ENCODE measurements at regions not wholly inside any gene's neighbourhood (a gene's known extent, or its start where the extent isn't known, plus 50 kb on each side); places are given as distances from the start of the nearest gene placed in this dataset.

DNA sequence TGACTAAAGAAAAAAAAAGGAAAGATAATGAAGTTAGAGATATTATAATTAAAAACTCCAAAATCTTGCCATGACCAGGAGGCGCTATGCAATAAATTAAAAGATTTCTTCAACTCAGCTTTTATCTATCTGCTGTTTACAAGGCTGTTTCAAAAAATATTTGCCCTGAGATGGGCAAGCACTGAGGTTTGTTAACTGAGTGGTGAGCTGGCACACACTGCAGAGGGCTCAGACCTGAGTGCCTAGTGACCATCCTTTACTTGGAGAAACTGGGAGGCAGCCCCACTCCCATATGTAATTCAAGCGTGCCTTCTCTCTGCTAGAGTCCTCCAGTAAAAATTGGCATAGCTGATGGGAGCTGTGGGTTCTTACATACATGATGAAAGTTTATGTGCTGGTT, 198.7 kb upstream of the TBC1D5 start:
- no peak overlapping the region for H3K4me3 ChIP-seq (ENCODE audit: low read depth, low read length)
- TF ChIP-seq, protein P1, sequence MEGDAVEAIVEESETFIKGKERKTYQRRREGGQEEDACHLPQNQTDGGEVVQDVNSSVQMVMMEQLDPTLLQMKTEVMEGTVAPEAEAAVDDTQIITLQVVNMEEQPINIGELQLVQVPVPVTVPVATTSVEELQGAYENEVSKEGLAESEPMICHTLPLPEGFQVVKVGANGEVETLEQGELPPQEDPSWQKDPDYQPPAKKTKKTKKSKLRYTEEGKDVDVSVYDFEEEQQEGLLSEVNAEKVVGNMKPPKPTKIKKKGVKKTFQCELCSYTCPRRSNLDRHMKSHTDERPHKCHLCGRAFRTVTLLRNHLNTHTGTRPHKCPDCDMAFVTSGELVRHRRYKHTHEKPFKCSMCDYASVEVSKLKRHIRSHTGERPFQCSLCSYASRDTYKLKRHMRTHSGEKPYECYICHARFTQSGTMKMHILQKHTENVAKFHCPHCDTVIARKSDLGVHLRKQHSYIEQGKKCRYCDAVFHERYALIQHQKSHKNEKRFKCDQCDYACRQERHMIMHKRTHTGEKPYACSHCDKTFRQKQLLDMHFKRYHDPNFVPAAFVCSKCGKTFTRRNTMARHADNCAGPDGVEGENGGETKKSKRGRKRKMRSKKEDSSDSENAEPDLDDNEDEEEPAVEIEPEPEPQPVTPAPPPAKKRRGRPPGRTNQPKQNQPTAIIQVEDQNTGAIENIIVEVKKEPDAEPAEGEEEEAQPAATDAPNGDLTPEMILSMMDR (IDR thresholded peaks at IDR 0.05; ENCODE audit: low read depth, low read length), result no peak

DNA sequence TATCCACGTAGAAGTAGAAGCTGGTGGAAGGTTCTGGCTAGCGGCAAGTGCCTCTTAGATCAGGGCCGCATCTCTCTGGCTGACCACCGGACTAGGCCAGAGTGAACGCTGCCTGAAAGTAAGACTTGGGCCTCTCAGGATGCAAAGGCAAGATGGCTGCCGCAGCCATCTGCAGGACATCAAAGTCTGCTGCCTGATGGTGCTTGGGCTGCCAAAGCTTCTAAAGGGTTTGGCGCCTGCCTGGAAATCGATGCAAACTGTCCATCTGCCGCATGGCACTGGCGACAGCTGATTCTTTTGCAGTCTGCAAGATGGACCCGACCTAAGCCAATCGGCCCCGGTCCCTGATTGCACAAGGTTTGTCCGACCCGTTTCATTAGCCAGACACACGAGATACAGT, 196.7 kb upstream of the TBC1D5 start:
- H3K4me3 ChIP-seq (ENCODE audit: low read depth, low read length), result no peak overlapping the region
- TF ChIP-seq, protein P1 (IDR thresholded peaks at IDR 0.05; ENCODE audit: low read depth, low read length), result no peak

DNA sequence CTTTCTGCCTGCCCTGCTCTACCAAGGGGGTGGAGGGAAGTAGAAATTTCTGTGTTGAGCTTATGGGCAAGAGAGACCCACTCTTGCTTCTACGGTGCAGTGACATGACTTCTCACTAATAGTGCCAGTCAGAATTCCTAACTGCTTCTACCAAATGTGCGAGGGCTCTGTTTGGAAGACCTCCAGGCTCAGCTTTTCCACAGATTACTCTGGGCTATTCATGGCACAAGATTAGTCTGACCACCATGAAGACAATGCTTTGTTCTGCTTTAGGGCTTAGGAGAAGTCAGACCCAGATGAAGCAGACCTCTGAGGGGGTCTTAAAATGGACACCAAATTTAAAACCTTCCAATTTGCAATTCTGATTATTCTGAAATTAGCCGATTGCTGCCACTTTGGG, 195.9 kb upstream of the TBC1D5 start:
- no peak overlapping the region for H3K4me3 ChIP-seq (ENCODE audit: low read depth, low read length)
- TF ChIP-seq, protein P1 (IDR thresholded peaks at IDR 0.05; ENCODE audit: low read depth, low read length), result no peak

DNA sequence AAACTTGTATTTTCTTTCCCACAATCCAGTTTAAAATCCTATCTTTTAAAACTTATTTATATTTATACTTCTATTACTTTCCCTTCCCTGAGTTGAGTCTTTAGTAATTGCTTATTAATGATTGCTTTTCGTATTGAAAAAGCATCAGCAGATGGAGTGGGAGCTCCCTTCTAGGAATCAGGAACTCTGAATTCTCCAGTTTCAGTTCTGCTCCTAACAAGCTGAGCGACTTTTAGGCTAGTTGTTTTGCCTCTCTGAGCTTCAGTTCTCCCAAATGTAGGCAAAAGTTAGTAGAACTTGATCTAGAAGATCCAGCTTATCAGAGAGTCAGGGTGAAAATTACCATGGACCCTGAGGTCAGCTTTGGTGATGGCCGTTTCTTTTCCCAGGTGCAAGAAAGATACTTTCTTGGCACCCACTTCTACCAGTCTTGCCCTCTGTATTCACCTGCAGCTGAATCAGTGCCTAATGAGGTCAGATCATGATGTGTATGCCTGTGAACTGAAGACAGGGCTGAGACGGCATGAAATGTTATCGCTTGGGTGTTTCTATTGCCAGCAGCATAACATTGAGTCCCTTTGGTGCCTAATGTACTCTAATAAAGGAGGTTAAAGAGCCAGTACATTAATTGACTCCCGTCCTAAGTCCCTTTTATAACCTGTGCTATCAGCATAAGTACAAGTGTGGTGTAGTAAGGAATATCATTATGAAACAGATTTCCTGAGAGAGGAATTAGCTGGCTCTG, 194.5 kb upstream of the TBC1D5 start:
- TF ChIP-seq, protein P1 (IDR thresholded peaks at IDR 0.05; ENCODE audit: low read depth, low read length), result no peak
- H3K4me3 ChIP-seq (ENCODE audit: low read depth, low read length), result no peak overlapping the region

DNA sequence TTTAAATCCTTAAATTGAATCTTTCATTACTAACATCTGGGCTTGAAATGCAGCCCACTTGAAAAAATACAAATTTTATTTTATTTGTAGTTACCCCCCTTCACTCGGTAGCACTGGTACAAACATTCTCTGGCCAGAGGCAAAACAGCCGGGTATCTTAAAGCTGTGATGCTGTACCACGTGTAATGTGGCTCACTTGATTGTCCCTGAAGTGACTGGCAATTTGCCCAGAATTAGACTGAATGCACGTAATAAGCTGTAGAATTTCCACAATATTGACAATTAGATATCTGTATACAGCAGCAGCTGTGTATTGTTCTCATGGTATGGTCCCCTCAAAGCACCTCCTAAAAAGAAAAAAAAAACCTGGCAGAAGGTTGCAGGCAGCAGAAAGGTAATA, 192.8 kb upstream of the TBC1D5 start:
- TF ChIP-seq, protein P1 (IDR thresholded peaks at IDR 0.05; ENCODE audit: low read depth, low read length), result no peak
- no peak overlapping the region for H3K4me3 ChIP-seq (ENCODE audit: low read depth, low read length)

DNA sequence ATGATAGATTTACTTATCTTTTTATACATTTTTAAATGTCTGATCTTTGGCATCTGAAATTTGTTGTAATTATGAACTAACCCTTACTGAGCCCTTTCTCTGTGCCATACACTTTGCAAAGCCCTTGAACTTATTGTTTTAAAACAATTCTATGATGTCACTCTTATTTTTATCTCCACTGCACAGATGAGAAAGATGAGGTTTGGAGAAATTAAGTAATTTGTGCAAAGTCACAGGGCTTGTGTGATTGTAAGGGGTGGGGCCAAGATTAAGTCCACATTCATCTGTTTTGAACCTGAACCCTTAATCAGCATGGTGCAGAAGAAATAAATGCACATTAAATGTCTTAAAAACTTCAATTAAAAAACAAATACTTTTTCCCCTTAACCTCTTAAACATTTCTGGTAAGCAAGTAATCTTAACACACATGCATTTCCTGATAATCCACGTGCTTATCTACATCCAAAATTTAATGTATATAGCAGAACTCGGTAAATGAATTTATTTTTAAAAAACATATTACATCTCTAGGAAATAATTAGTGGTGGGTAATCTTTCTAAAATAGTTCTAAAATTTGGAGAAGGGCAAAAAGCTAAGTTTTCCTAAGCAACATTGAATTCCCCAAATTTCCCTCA, 189.8 kb upstream of the TBC1D5 start:
- H3K4me3 ChIP-seq (ENCODE audit: low read depth, low read length), result no peak overlapping the region
- TF ChIP-seq, protein P1 (IDR thresholded peaks at IDR 0.05; ENCODE audit: low read depth, low read length), result no peak

DNA sequence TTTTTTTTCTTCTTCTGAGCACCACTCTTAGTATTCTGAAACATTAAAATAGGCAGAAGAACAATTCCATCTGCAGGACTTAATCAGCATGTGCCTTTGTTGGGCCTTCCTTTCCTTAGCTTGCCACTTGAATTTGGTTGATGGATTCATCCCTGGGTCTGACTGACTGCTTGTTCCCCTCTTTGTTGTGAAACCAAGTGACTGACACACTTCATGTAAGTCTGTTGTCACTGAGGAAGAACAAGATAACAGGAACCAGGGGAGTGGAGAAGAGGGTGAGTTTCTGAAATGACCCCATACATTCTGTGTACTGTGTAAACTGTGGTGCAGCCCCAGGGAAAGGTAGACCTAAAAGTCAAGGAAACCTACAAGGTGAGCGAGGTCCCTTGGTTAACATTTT, 188.7 kb upstream of the TBC1D5 start:
- no peak overlapping the region for H3K4me3 ChIP-seq (ENCODE audit: low read depth, low read length)
- TF ChIP-seq, protein P1 (IDR thresholded peaks at IDR 0.05; ENCODE audit: low read depth, low read length), result no peak

All from WI38 (cell line).